ENCODE measurements at regions not wholly inside any gene's neighbourhood (a gene's known extent, or its start where the extent isn't known, plus 50 kb on each side); places are given as distances from the start of the nearest gene placed in this dataset.

GRCh38 chr12:100717733-100718067 lies 76.9 kb upstream of the ANO4 start:
- H3K4me3 Mint-ChIP-seq = no peak overlapping the region
- peaks cover 2% of the 10 kb centered on the region for H3K4me1 Mint-ChIP-seq (ENCODE audit: low read depth)
- H3K27me3 Mint-ChIP-seq (ENCODE audit: low read depth) = peaks cover 44% of the 10 kb centered on the region
- H3K9me3 Mint-ChIP-seq = no peaks in the 10 kb centered on the region
- no peak for ATAC-seq
- H3K36me3 Mint-ChIP-seq (ENCODE audit: insufficient read depth) = no peaks in the 10 kb centered on the region
- no peak for DNase-seq

- H3K36me3 Mint-ChIP-seq (ENCODE audit: insufficient read depth) = no peaks in the 10 kb centered on the region
- no peaks in the 10 kb centered on the region for H3K9me3 Mint-ChIP-seq
- H3K27me3 Mint-ChIP-seq (ENCODE audit: low read depth) = peaks cover 44% of the 10 kb centered on the region
- H3K4me1 Mint-ChIP-seq (ENCODE audit: low read depth) = peaks cover 2% of the 10 kb centered on the region
- H3K4me3 Mint-ChIP-seq = no peak overlapping the region
- no peak for ATAC-seq
- DNase-seq = no peak
These were observed 76.4 kb upstream of the ANO4 start for GRCh38 chr12:100718187-100718586.

GRCh38 chr12:100720016-100720654 lies 74.4 kb upstream of the ANO4 start:
- ATAC-seq (no peak), DNase-seq (no peak)
- Mint-ChIP-seq H3K9me3 (no peaks in the 10 kb centered on the region), H3K36me3 (ENCODE audit: insufficient read depth) (no peaks in the 10 kb centered on the region), H3K4me3 (no peak overlapping the region), H3K4me1 (ENCODE audit: low read depth) (peaks cover 2% of the 10 kb centered on the region), H3K27me3 (ENCODE audit: low read depth) (peaks cover 41% of the 10 kb centered on the region)

- Mint-ChIP-seq H3K9me3 (no peaks in the 10 kb centered on the region), H3K4me1 (ENCODE audit: low read depth) (peaks cover 2% of the 10 kb centered on the region), H3K27me3 (ENCODE audit: low read depth) (peaks cover 31% of the 10 kb centered on the region), H3K4me3 (no peak overlapping the region), H3K36me3 (ENCODE audit: insufficient read depth) (no peaks in the 10 kb centered on the region)
- ATAC-seq (no peak), DNase-seq (no peak)
These were observed 73.4 kb upstream of the ANO4 start for GRCh38 chr12:100721169-100721568.

GRCh38 chr12:100724071-100724470 lies 70.5 kb upstream of the ANO4 start:
- no peaks in the 10 kb centered on the region for H3K9me3 Mint-ChIP-seq
- no peaks in the 10 kb centered on the region for H3K4me1 Mint-ChIP-seq (ENCODE audit: low read depth)
- ATAC-seq = no peak
- H3K27me3 Mint-ChIP-seq (ENCODE audit: low read depth) = peaks cover 15% of the 10 kb centered on the region
- no peak overlapping the region for H3K4me3 Mint-ChIP-seq
- no peaks in the 10 kb centered on the region for H3K36me3 Mint-ChIP-seq (ENCODE audit: insufficient read depth)
- DNase-seq = no peak

- Mint-ChIP-seq H3K4me3 (no peak overlapping the region), H3K9me3 (no peaks in the 10 kb centered on the region), H3K27me3 (ENCODE audit: low read depth) (peaks cover 4% of the 10 kb centered on the region), H3K4me1 (ENCODE audit: low read depth) (no peaks in the 10 kb centered on the region), H3K36me3 (ENCODE audit: insufficient read depth) (no peaks in the 10 kb centered on the region)
- DNase-seq (no peak), ATAC-seq (no peak)
These were observed 60.6 kb upstream of the ANO4 start for GRCh38 chr12:100733817-100734593.

- H3K36me3 Mint-ChIP-seq (ENCODE audit: insufficient read depth) = no peaks in the 10 kb centered on the region
- H3K4me3 Mint-ChIP-seq = no peak overlapping the region
- ATAC-seq (no peak), DNase-seq (no peak)
- peaks cover 6% of the 10 kb centered on the region for H3K27me3 Mint-ChIP-seq (ENCODE audit: low read depth)
- H3K4me1 Mint-ChIP-seq (ENCODE audit: low read depth) = no peaks in the 10 kb centered on the region
- H3K9me3 Mint-ChIP-seq = no peaks in the 10 kb centered on the region
These were observed 57.4 kb upstream of the ANO4 start for GRCh38 chr12:100737168-100737567.

- Mint-ChIP-seq H3K27me3 (ENCODE audit: low read depth) (peaks cover 8% of the 10 kb centered on the region), H3K9me3 (no peaks in the 10 kb centered on the region), H3K4me1 (ENCODE audit: low read depth) (no peaks in the 10 kb centered on the region), H3K4me3 (no peak overlapping the region), H3K36me3 (ENCODE audit: insufficient read depth) (no peaks in the 10 kb centered on the region)
- ATAC-seq (no peak), DNase-seq (no peak)
These were observed 56.5 kb upstream of the ANO4 start for GRCh38 chr12:100738086-100738485.

- no peaks in the 10 kb centered on the region for H3K4me1 Mint-ChIP-seq (ENCODE audit: low read depth)
- ATAC-seq (no peak), DNase-seq (no peak)
These were observed 53.4 kb upstream of the ANO4 start for GRCh38 chr12:100741084-100741711.

GRCh38 chr12:100743060-100743459 lies 51.5 kb upstream of the ANO4 start:
- no peaks in the 10 kb centered on the region for H3K4me1 Mint-ChIP-seq (ENCODE audit: low read depth)
- no peak for ATAC-seq
- peaks cover 12% of the 10 kb centered on the region for H3K9me3 Mint-ChIP-seq
- no peak overlapping the region for H3K4me3 Mint-ChIP-seq
- H3K27me3 Mint-ChIP-seq (ENCODE audit: low read depth) = peaks cover 4% of the 10 kb centered on the region
- DNase-seq = no peak
- H3K36me3 Mint-ChIP-seq (ENCODE audit: insufficient read depth) = no peaks in the 10 kb centered on the region

More at GRCh38 chr12:100741084-100741711, 53.4 kb upstream of the ANO4 start:
- Mint-ChIP-seq H3K4me3 (no peak overlapping the region), H3K27me3 (ENCODE audit: low read depth) (peaks cover 4% of the 10 kb centered on the region), H3K36me3 (ENCODE audit: insufficient read depth) (no peaks in the 10 kb centered on the region), H3K9me3 (peaks cover 12% of the 10 kb centered on the region)

Data from activated T-cell treated with anti-CD3 and anti-CD28 coated beads, Interleukin-2, amount 50 U/mL, for 4 hours (primary cell).